HG03135 (cell line): ENCODE measurements at regions not wholly inside any gene's neighbourhood (a gene's known extent, or its start where the extent isn't known, plus 50 kb on each side); places are given as distances from the start of the nearest gene placed in this dataset.
"Not testable (repeated sequence)": the region's sequence is repeated elsewhere in the genome, so short reads cannot be mapped to it uniquely, and the experiment has no call there.

ENCODE experiments used
- ATAC-seq: cut with Tn5 transposase; IDR thresholded peaks from one replicate; pipeline ENCODE4 v1.9.1; 2021; ENCODE audit warnings: mild to moderate bottlenecking, moderate library complexity; ENCODE audit not compliant: unreplicated experiment

- no peak for ATAC-seq
Observed at GRCh38 chr18:28287146-28287545, 110.2 kb upstream of the CDH2 start.

- ATAC-seq = no peak
Observed at GRCh38 chr18:28284132-28284531, 107.2 kb upstream of the CDH2 start.

- ATAC-seq = no peak
Observed at GRCh38 chr18:28281400-28281799, 104.5 kb upstream of the CDH2 start.

GRCh38 chr18:28269750-28270149 is 92.8 kb upstream of the CDH2 start:
- no peak for ATAC-seq

- no peak for ATAC-seq
Observed at GRCh38 chr18:28267878-28268625, 91.1 kb upstream of the CDH2 start.

- no peak for ATAC-seq
Observed at GRCh38 chr18:28267276-28267675, 90.3 kb upstream of the CDH2 start.

- ATAC-seq = no peak
Observed at GRCh38 chr18:28256166-28256565, 79.2 kb upstream of the CDH2 start.

- ATAC-seq = no peak
Observed at GRCh38 chr18:28248653-28249052, 71.7 kb upstream of the CDH2 start.

GRCh38 chr18:28240626-28241025 is 63.7 kb upstream of the CDH2 start:
- ATAC-seq = not testable (repeated sequence)

GRCh38 chr18:28236487-28236886 is 59.6 kb upstream of the CDH2 start:
- no peak for ATAC-seq
